ENCODE measurements at regions not wholly inside any gene's neighbourhood (a gene's known extent, or its start where the extent isn't known, plus 50 kb on each side); places are given as distances from the start of the nearest gene placed in this dataset.

- no peak for DNase-seq (ENCODE audit: low read depth in 2 of 2)
Measured at GRCh38 chr2:48912110-48912509, 156.6 kb upstream of the LHCGR start.

GRCh38 chr2:48910961-48911360 is 155.4 kb upstream of the LHCGR start:
- DNase-seq (ENCODE audit: low read depth in 2 of 2), result no peak

DNA sequence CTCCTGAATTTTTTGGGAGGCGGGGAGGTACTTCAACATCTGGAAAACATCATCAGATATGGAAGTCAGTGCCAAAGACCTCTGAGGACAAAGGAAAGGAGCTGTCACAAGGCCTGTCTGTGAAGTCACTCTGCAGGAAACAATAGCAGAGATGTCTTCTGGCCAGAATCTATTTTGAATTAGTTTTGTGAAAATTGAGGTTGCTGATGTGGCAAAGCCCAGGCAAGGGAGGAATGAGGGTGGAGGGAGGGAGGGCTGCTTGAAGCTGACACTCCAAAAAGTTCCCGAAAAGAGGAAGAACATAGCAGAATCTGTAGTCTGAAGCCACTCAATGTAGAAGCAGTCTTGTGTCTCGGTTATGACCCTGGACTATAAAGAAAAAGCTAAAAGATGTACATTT is 151.1 kb upstream of the LHCGR start:
- DNase-seq (ENCODE audit: low read depth in 2 of 2), result no peak

DNA sequence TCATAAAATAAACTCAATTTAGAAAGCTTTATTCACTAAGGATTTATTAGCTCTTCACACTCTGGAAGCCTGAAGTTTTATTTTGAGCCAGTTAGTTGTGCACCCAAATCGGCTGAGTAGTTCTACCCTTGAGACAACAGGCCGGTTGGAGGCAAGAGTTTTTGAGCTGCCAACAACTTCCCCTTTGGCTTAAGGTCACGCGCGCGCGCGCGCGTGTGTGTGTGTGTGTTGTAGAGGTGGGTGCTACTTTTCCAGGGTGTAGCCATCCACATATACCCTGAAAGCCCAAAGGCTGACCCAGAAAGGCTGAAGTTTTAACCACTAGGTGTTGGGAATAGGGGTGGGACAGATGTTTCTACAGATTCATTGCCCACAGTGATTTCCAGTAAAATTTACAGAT is 150.2 kb upstream of the LHCGR start:
- DNase-seq (ENCODE audit: low read depth in 2 of 2), result no peak

DNA sequence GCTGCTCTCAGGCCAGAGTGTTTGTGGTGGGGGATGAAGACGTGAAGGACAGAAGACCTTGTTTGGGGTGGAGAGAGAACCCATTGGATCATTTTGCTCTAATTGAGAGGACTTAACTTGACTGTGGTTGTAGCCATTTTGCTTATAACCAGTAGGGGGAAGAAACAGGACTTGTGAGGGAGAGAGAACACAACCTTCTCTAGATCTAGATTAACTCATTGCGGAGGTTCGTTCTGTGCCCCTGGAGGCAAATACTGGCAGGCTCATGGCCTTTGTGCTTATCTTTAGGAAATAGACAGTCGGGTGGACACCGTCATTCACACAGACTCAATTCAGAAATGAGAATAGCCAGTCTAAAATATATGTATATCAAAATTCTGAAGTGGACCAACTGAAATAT is 147.0 kb upstream of the LHCGR start:
- DNase-seq (ENCODE audit: low read depth in 2 of 2), result no peak

- DNase-seq (ENCODE audit: low read depth in 2 of 2), result no peak
Measured at GRCh38 chr2:48901416-48901815, 145.9 kb upstream of the LHCGR start.

DNA sequence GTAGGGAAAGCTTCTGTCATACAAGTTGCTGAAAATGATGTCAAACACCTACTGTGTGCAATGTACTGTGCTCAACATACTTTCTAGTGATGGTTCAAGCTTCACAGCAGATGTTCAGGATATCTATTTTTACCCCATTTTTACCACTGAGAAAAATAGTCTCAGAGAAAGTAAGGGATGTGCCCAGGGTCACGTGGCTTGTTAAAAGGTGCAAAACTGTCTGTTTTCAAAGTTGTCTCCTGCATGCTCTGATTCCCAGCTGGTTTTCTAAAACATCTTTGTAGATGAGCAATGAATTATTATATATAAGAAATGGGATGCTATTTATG is 145.5 kb upstream of the LHCGR start:
- no peak for DNase-seq (ENCODE audit: low read depth in 2 of 2)

DNA sequence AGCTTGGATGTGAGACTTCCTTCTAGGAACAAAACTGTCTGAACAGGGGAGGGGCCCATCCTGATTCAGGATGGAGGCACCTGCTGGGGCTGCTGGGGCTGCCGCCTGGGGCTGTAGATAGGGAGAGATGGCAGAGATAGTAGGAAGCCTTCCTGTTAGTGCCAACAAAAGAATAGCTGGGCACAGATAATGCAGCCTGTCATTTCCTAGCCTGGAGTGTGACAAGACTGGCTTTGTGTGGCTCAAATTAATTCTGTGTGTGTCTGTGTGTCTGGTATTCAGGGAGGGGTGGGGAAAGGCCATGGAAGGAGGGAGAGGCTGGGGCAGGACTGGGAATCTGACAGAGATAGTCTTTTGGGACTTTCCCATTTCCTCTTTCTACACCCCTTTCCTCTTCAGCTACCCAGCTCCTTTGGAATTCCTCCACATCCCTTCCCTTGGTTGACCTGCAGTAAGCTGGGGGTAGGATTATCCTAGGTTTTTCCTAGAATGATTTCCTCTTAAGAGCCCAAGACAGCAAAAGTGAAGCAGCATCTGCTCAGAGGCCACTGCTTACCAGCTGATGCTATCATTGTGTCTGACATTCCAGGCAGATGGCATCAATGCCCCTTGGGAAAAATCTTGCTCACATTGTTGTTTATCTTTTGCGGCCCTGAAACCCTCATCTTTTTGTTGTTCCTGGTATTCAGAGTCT is 144.9 kb upstream of the LHCGR start:
- peak in 1 of 2 experiments; percentile 5 for DNase-seq (ENCODE audit: low read depth in 2 of 2)

DNA sequence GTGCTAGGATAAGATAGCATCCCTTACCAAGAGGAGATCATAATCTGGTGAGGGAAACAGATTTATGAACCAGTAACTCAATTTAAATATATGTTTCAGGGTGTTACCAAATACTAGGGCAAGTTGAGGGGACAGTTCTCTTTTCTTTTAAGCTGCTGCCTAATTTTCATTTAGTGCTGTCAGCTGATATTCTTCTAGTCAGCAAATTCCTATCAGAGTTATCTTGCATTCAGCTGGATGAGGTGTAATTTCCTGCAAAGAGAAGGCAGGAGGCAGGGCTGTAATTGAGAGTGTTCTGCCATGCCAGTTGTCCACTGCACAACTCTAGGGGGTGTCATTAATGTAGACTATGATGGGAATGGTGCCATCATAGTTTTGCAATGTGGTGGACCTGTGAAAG is 141.3 kb upstream of the LHCGR start:
- DNase-seq (ENCODE audit: low read depth in 2 of 2), result no peak

GRCh38 chr2:48890454-48891131 is 135.1 kb upstream of the LHCGR start:
- DNase-seq (ENCODE audit: low read depth in 2 of 2), result no peak

DNA sequence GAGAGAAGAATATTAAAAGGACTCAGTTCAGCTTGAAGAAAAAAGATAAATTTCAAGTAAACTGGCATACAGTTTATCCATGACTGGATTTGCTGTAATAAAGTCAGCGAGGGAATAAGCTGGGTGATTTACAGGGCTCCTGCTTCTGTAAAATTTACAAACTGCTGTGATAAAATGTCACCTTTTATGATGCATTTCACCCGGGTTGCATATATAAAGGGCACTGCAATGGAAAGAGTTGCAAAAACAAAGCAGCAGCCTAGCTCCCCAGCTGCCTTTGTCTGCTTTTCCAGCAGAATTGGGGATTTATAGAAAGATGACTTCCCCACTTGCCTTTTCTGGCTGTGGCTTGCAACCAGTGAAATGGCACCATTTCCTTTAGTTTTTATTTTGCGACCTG is 132.5 kb upstream of the LHCGR start:
- DNase-seq (ENCODE audit: low read depth in 2 of 2), result no peak

DNA sequence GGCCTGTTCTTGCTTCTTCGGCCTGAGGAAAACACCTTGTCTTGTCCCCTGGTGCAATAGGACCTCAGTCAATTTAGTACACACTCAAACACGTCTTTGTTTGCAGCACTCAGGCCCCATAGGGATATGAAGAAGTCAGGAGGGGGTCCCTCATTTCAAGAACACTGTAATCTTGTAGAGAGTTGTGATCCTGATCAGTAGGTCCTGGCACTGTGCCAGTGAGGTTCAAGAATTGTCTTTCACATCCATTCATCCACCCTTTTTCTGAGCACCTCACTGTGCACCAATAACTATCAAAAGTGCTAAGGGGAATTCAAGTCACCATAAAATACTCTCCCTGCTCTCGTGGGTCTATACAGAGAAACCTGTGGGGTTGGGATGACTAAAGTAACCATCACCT is 131.4 kb upstream of the LHCGR start:
- no peak for DNase-seq (ENCODE audit: low read depth in 2 of 2)

GRCh38 chr2:48885841-48886240 is 130.3 kb upstream of the LHCGR start:
- DNase-seq (ENCODE audit: low read depth in 2 of 2), result peak in 1 of 2 experiments; percentile 5

GRCh38 chr2:48883661-48884060 is 128.1 kb upstream of the LHCGR start:
- no peak for DNase-seq (ENCODE audit: low read depth in 2 of 2)

DNA sequence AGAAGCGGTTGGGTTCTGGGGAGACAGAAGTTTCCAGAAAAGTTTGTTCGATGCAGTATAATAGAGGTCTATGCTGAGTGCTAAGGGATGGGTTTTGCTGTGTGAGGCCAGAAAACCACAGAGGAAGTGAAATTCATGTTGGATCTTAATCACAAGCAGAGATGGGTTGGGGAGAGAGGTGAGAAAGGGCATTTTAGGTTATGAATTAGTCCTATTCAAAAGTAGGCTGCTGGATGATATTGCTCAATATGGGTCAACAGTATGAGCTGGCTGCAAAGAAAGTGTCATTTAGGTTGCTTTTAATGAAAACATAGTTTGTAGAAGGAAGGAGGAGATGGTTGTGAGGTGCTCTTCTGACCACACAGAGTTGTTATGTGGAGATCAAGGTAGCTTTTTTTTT is 118.8 kb upstream of the LHCGR start:
- DNase-seq (ENCODE audit: low read depth in 2 of 2), result no peak

- no peak for DNase-seq (ENCODE audit: low read depth in 2 of 2)
Measured at GRCh38 chr2:48873666-48874065, 118.1 kb upstream of the LHCGR start.

DNA sequence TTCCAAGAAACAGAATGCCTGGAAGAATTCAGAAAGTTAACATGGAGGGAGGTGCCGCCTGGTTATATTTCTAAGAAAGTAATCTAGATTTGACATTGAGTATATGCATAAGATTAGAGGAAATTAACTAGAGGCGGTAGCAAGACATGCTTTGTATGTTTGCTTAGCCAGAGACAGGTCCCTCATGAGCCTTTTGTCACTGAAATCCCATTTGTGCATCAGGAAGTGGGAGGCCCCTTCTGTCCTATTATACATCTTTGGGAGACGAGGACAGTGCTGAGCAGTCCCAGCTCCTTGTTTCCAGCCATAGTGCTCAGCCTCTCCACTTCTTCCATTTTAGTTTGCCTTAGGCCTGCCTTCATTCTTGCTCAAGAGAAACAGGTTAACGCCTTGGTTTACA is 115.4 kb upstream of the LHCGR start:
- no peak for DNase-seq (ENCODE audit: low read depth in 2 of 2)

DNA sequence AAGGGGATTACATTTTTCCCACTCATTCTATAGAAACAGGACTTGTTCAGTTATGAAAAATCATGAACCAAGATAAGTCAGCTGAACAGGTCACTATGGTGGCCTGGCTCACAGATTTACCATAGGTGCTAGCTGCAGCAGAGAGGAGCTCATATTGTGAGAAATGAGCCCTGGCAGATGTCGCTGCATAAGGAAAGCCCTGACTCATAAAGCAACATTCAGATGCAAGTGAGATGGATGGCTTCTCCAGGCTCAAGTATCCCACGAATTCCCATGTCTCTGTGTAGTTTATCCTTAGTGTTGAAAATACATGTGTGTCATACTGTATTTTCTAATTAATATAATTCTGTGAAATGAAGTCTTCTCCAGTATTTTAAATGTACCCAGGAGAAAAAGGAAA is 115.0 kb upstream of the LHCGR start:
- no peak for DNase-seq (ENCODE audit: low read depth in 2 of 2)

- DNase-seq (ENCODE audit: low read depth in 2 of 2), result no peak
Measured at GRCh38 chr2:48865704-48866103, 110.2 kb upstream of the LHCGR start.

- DNase-seq (ENCODE audit: low read depth in 2 of 2), result no peak
Measured at GRCh38 chr2:48860380-48860779, 104.9 kb upstream of the LHCGR start.

GRCh38 chr2:48856657-48857056 is 101.1 kb upstream of the LHCGR start:
- no peak for DNase-seq (ENCODE audit: low read depth in 2 of 2)

GRCh38 chr2:48856144-48856543 is 100.6 kb upstream of the LHCGR start:
- no peak for DNase-seq (ENCODE audit: low read depth in 2 of 2)

GRCh38 chr2:48855142-48855541 is 99.6 kb upstream of the LHCGR start:
- DNase-seq (ENCODE audit: low read depth in 2 of 2), result no peak

DNA sequence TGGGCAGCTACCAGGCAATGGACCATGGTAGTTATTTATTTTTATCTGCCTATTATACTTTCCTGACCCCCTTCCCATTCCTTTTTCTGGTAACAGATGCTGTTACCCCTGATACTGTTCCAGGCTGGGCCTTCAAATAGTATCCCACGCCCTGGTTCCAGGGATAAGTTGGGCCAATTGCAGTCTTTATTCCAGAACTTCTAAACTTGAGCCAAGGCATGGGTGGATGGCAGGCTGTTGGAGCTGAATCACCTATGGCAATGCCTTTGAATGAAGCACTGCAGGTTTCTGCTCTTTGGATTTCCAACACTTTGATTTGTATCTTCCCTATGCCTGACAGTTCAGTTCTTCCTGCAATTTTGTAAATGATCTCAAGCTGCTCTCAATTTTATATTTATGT is 99.2 kb upstream of the LHCGR start:
- no peak for DNase-seq (ENCODE audit: low read depth in 2 of 2)
